ENCODE measurements at regions not wholly inside any gene's neighbourhood (a gene's known extent, or its start where the extent isn't known, plus 50 kb on each side); places are given as distances from the start of the nearest gene placed in this dataset.
"Not testable (repeated sequence)": the region's sequence is repeated elsewhere in the genome, so short reads cannot be mapped to it uniquely, and the experiment has no call there.

GRCh38 chr15:69570454-69570853 is 117.8 kb downstream of the RPLP1 start:
- intact Hi-C loops (cut with DNase I), result loop anchor here (10.0 kb wide), 1 partner anchor 914 kb away; no protein-coding TSS in a partner anchor
- TF ChIP-seq CTCF (IDR thresholded peaks at IDR 0.05) (no peak), POLR2A (IDR thresholded peaks at IDR 0.05) (no peak)
- 55 to 58% methylated on average over 5 of the region's 5 CpGs for WGBS, 2 donors
- Histone ChIP-seq H3K4me3 (no peak overlapping the region), H3K27ac (no peak overlapping the region), H3K9me3 (no peaks in the 10 kb centered on the region), H3K36me3 (replicated peaks in 1 of 2; ENCODE audit: insufficient read depth in 1 of 2, low read depth in 2 of 2) (no peaks in the 10 kb centered on the region), H3K4me1 (no peaks in the 10 kb centered on the region), H3K27me3 (no peaks in the 10 kb centered on the region)
- DNase-seq (no peak), ATAC-seq (no peak)

GRCh38 chr15:69570997-69571396 is 118.4 kb downstream of the RPLP1 start:
- peaks cover 2% of the 10 kb centered on the region for H3K4me1 ChIP-seq
- no peaks in the 10 kb centered on the region for H3K27me3 ChIP-seq
- DNase-seq (no peak), ATAC-seq (no peak)
- H3K9me3 ChIP-seq, result no peaks in the 10 kb centered on the region
- TF ChIP-seq POLR2A (IDR thresholded peaks at IDR 0.05), result no peak
- no peak for TF ChIP-seq CTCF (IDR thresholded peaks at IDR 0.05)
- no peak overlapping the region for H3K4me3 ChIP-seq
- no peak overlapping the region for H3K27ac ChIP-seq
- intact Hi-C loops (cut with DNase I), result loop anchor here (10.0 kb wide), 1 partner anchor 914 kb away; no protein-coding TSS in a partner anchor
- 91 to 96% methylated on average over 5 of the region's 5 CpGs for WGBS, 2 donors
- H3K36me3 ChIP-seq (replicated peaks in 1 of 2; ENCODE audit: insufficient read depth in 1 of 2, low read depth in 2 of 2), result no peaks in the 10 kb centered on the region

GRCh38 chr15:69573278-69573677 is 120.7 kb downstream of the RPLP1 start:
- not testable (repeated sequence) for ATAC-seq; DNase-seq; H3K27ac ChIP-seq; H3K36me3 ChIP-seq (replicated peaks in 1 of 2; ENCODE audit: insufficient read depth in 1 of 2, low read depth in 2 of 2); H3K4me3 ChIP-seq; H3K27me3 ChIP-seq; H3K9me3 ChIP-seq
- intact Hi-C loops (cut with DNase I), result loop anchor here (10.0 kb wide), 1 partner anchor 912 kb away; no protein-coding TSS in a partner anchor
- peaks cover 25% of the 10 kb centered on the region for H3K4me1 ChIP-seq
- WGBS, 2 donors, result 93% methylated on average over 2 of the region's 2 CpGs

GRCh38 chr15:69573815-69574475 is 121.3 kb downstream of the RPLP1 start:
- Histone ChIP-seq H3K27me3 (no peaks in the 10 kb centered on the region), H3K27ac (no peak overlapping the region), H3K4me3 (no peak overlapping the region), H3K4me1 (peaks cover 32% of the 10 kb centered on the region), H3K9me3 (no peaks in the 10 kb centered on the region), H3K36me3 (replicated peaks in 1 of 2; ENCODE audit: insufficient read depth in 1 of 2, low read depth in 2 of 2) (no peaks in the 10 kb centered on the region)
- ATAC-seq (no peak), DNase-seq (no peak)
- TF ChIP-seq POLR2A (IDR thresholded peaks at IDR 0.05) (no peak), CTCF (IDR thresholded peaks at IDR 0.05) (no peak)
- intact Hi-C loops (cut with DNase I), result loop anchor here (10.0 kb wide), 1 partner anchor 911 kb away; no protein-coding TSS in a partner anchor
- 75 to 77% methylated on average over 13 of the region's 13 CpGs for WGBS, 2 donors

GRCh38 chr15:69574506-69574905 is 121.9 kb downstream of the RPLP1 start:
- Histone ChIP-seq H3K4me1 (peaks cover 38% of the 10 kb centered on the region), H3K27ac (no peak overlapping the region), H3K27me3 (no peaks in the 10 kb centered on the region), H3K4me3 (no peak overlapping the region), H3K36me3 (replicated peaks in 1 of 2; ENCODE audit: insufficient read depth in 1 of 2, low read depth in 2 of 2) (no peaks in the 10 kb centered on the region), H3K9me3 (no peaks in the 10 kb centered on the region)
- ATAC-seq (no peak), DNase-seq (no peak)
- TF ChIP-seq POLR2A (IDR thresholded peaks at IDR 0.05), result no peak
- TF ChIP-seq CTCF (IDR thresholded peaks at IDR 0.05), result no peak
- intact Hi-C loops (cut with DNase I), result loop anchor here (10.0 kb wide), 1 partner anchor 910 kb away; no protein-coding TSS in a partner anchor
- WGBS, 2 donors, result 76 to 92% methylated on average over 5 of the region's 5 CpGs
